T47D (cell line): ENCODE measurements at regions not wholly inside any gene's neighbourhood (a gene's known extent, or its start where the extent isn't known, plus 50 kb on each side); places are given as distances from the start of the nearest gene placed in this dataset.
"Not testable (repeated sequence)": the region's sequence is repeated elsewhere in the genome, so short reads cannot be mapped to it uniquely, and the experiment has no call there.

Source experiments
- DNase-seq, 2 experiments: peaks; one replicate each; pipeline versions ENCODE4 v3.0.0 to v3.0.0-alpha.2; 2011 to 2012; ENCODE audit warnings: low read depth in 1 of 2, low spot score in 1 of 2
- JUND ChIP-seq: IDR thresholded peaks from 2 replicates; pipeline ENCODE4 v1.6.1; 2012; ENCODE audit warnings: low read depth
- in situ Hi-C: cut with HindIII; loops from 2 replicates; pipeline ENCODE4 v1.10.0; 2016; ENCODE audit warnings: low sequenced_read_pairs, low pct_unique_long_range_greater_than_20kb

DNA sequence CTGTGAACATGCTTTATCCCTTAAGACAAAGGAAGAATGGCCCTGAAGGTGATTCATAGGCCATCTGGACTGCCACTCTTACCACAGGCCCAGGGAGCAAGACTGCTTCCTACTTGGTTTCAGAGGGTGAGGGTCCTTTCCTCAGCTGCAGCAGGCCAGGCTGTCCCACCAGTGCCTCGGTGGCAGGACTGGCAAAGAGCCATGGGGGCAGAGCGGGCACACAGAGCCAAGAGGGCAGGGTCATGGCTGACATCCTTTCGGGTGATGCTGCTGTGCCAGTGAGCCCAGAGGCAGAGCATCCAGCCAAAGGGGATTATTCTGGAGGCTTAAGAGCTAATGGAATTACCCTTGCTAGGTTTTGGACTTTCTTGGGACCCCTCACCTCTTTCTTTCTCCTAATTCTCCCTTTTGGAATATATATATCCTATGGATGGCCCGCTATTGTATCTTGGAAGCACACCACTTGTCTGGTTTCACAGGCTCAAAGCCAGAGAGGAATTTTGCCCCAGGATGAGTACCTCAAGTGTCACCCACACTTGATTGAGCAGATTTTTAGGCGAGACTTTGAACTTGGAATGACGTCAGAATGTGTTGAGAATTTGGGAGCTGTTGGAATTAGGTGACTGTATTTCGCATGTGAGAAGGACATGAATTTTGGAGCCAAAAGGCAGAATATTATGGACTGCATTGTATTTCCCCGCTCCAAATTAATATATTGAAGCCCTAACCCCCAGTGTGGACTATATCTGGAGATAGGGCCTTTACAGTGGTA is 180.6 kb downstream of the BARX1 start:
- TF ChIP-seq JUND, result no peak
- DNase-seq, result no peak
- in situ Hi-C loops, result no loop called here

GRCh38 chr9:93771276-93771675 is 183.9 kb downstream of the BARX1 start:
- DNase-seq, result no peak
- TF ChIP-seq JUND, result no peak
- in situ Hi-C loops, result no loop called here

DNA sequence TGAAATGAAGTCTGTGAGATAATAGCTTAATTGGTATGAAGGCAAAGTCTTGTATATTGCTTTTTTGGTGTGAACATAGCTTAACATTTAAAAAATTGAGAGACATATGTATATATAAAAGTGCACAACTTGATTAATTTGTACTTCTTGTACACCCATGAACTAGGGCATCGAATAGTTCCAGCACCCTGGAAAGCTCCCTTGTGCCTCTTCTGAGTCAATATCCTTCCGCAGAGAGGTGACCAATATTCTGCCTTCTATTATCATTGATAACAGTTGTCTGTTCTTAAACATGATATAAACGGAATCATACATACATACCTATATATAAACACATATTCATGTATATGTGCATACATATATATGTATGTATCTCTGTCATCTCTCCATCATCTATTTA is 185.4 kb downstream of the PHF2 start:
- in situ Hi-C loops, result no loop called here
- peak in 1 of 2 experiments; percentile 21 for DNase-seq
- TF ChIP-seq JUND, result no peak

GRCh38 chr9:93750045-93750444 is 173.7 kb downstream of the PHF2 start:
- no peak for TF ChIP-seq JUND
- in situ Hi-C loops, result no loop called here
- DNase-seq, result no peak

DNA sequence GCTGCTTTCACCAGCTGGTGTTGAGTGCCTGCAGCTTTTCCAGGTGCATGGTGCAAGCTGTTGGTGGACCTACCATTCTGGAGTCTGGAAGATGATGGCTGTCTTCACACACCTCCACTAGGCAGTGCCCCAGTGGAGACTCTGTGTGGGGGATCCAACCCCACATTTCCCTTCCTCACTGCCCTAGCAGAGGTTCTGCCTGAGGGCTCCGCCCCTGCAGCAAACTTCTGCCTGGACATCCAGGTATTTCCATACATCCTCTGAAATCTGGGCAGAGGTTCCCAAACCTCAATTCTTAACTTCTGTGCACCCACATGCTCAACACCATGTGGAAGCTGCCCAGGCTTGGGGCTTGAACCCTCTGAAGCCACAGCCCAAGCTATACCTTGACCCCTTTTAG is 172.4 kb downstream of the PHF2 start:
- DNase-seq, in situ Hi-C loops: not testable (repeated sequence)

GRCh38 chr9:93731963-93732362 is 155.6 kb downstream of the PHF2 start:
- in situ Hi-C loops, result no loop called here
- TF ChIP-seq JUND, result no peak
- no peak for DNase-seq

GRCh38 chr9:93730648-93731047 is 154.3 kb downstream of the PHF2 start:
- TF ChIP-seq JUND, result no peak
- in situ Hi-C loops, result no loop called here
- DNase-seq, result no peak

DNA sequence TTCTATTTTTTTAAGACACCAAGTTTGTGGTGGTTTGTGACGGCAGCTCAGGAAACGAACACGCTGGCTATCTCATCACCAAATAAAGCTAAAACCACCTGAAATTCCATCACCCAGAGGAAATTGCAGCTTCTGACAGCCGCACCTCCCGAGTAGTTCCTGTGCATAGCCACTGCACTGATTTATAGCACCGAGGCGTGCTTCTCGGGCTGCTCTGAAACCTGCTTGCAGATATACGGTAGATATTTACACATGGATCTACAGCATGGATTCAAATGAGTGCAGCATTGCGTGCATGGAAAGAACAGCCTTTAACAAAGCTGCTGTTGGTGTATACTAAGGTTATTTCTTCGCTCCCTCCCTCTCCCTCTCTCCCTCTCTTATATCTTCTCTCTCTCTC is 153.8 kb downstream of the PHF2 start:
- no peak for TF ChIP-seq JUND
- peak in 1 of 2 experiments; percentile 12 for DNase-seq
- in situ Hi-C loops, result no loop called here
